ENCODE measurements at regions not wholly inside any gene's neighbourhood (a gene's known extent, or its start where the extent isn't known, plus 50 kb on each side); places are given as distances from the start of the nearest gene placed in this dataset.

- no peak for DNase-seq
These were observed 149.6 kb downstream of the IRS2 start for GRCh38 chr13:109636736-109637135.

DNA sequence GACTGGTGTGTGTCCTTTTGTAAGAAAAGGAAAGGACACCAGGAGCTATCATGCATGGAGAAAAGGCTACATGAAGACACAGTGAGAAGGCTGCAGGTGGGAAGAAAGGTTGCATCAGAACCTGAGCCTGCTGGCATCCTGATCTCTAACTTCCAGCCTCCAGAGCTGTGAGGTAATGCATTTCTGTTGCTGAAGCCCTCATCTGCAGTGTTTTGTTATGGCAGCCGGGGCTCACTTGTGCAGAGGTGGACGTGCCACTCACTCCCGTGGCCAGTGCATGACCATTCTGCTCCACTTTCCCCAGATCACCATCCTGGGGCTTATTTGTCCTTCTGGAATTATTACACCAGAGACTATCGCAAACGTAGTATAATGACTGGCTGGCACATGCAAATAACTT is 155.3 kb downstream of the IRS2 start:
- no peak for DNase-seq

DNA sequence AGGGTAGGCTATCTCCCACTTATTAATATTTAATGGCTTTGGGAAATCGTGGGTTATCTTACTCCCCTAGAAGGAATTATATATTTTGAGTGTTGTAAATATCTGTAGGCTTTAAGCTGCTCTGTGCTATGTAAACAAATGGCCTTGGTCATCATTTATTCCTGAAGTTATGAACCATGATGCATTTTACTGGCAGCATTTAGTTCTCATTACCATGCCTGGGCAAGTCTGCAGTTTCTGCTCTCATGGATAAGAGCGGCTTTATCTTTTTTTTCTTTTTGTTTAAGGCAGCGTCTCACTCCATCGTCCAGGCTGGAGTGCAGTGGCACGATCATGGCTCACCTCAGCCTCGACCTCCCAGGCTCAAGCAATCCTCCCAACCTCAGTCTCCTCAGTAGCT is 156.1 kb downstream of the IRS2 start:
- DNase-seq: no peak

- no peak for DNase-seq
These were observed 156.6 kb downstream of the IRS2 start for GRCh38 chr13:109629737-109630136.

DNA sequence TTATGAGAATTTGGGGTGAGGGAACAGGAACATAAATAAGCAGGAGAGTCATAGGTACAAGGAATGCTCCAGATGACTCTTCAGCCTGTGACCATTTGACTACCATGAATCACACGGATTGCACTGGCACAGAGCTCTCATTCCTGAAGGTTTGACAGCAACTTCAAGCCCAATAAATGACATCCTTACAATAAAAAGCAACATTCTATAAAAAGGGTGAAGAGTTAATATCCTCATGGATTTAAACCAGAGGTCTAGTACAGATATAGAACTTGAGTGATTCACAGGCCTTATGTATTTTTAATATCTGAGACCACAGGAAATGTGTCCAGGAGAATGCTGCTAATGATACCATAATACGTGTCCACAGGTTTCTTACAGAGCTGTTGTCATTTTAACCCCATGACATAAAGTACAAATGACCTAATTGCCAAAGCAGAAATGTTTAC is 158.1 kb downstream of the IRS2 start:
- DNase-seq: no peak

DNA sequence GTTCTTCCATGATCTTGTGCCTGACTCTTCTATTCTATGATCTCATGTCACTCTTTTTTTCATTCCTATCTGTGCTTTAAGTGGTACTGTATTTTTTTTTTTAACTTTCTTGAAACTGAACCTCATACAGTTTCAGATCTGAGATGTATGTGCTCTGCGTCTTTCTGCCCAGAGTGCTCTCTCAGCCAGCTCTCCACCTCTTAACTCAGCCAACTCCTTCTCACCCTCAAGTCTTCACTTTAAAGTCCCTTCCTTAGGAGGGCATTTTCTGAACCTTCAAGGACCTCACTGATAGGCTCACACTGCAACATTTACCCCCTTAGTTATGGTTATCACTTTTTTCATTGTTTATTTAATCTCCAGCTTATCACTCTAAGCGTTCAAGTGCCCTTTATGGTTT is 158.7 kb downstream of the IRS2 start:
- no peak for DNase-seq

DNA sequence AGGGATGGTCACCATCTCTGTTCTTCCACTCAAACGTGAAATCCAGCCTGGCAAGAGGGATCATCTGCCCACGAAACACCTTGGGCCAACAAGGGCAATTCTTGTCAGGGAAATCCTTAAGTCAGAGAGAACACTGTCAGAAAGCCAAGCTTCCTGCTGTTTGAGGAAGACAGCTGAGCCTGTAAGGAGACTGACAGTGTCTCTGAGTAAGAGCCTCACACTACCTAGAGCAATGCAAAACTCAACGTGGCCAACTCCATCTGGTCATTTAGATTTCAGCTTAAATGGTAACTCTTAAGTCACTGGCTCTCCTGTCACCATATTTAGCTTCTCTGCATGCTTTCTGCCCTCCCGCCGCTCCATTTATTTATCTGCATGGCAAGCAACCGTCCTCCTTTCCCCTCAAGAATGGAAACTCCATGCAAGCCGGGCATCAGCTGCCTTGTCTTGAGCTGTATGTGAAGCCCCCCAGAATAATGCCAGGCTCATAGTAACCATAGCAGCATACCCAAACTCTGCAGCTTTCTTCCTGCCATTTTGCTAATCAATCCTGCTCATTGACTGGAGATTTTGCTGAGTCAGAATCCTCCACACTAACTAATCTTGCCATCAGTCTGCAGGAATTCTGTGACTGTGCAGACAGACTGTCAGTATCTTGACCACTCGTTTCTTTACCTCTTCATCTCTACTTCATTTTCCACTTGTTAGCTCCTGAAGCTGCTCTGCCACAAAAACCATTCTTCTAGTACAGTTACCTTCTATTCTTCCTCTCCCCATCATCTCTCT is 159.8 kb downstream of the IRS2 start:
- DNase-seq: no peak

- DNase-seq: no peak
These were observed 161.2 kb downstream of the IRS2 start for GRCh38 chr13:109625156-109625555.

DNA sequence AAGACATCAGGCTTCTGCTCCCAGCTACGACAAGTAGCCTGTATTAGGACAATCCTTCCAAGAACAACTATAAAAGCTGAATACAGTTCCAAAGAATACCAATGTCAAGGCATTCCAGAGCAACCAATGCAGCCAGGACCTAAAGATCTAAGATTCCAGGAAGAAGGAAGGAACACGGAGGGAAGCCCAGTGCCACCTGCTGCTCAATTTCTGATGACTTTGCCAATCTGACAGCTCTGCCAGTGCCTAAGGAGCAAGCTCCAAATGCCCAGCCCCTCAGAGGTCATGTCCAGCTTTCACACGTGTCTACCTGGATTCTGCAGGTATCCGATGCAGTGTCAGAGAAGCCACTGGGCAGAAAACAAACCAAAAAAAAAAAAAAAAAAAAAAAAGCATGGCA is 164.4 kb downstream of the IRS2 start:
- DNase-seq: no peak

- no peak for DNase-seq
These were observed 170.5 kb downstream of the IRS2 start for GRCh38 chr13:109615721-109616420.

DNA sequence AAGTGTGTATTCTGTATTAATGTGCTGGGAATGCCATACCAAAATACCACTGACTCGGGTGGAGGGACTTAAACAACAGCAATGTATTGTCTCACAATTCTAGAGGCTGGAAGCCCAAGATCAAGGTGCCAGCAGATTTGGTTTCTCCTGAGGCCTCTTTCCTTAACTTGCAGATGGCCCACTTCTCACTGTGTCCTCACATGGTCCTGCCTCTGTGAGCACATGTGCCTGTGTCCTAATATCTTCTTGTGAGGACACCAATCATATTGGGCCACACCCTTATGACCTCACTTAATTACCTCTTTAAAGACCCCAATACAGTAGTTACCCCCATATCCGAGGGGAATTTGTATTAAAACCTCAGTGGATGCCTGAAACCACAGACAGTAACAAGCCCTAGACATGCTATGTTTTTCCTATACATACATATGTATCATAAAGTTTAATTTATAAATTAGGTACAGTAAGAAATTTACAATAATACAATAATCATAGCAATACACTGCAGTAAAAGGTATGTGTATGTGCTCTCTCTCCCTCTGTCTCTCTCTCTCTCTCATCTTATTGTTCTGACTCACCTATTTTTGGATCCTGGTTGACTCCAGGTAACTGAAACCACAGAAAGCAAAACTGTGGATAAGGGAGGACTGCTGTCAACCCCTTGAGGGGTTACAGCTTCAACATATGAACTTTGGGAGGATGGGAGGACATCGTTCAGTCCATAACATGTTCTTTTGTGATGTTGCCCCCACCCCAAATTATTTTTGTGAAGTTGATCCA is 174.3 kb downstream of the IRS2 start:
- DNase-seq: no peak

DNA sequence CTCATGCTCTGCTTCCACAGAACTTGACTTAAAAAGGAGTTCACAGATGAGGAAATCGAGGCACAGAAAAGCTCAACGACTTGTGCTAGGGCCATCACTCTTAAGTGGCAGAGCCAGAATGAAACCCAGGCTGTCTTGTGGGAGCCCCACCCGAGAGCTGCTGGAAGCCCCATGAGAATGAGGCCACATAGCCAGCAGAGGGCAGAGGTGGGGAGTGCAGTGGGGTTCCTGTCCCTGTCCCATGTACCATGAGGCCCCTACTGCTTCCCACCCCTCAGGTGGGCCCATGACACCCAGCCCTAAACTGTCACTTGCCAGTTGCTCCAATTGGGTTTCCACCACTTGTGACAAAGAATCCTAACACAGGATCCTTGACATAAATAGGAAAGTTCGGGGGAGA is 175.9 kb downstream of the IRS2 start:
- no peak for DNase-seq

DNA sequence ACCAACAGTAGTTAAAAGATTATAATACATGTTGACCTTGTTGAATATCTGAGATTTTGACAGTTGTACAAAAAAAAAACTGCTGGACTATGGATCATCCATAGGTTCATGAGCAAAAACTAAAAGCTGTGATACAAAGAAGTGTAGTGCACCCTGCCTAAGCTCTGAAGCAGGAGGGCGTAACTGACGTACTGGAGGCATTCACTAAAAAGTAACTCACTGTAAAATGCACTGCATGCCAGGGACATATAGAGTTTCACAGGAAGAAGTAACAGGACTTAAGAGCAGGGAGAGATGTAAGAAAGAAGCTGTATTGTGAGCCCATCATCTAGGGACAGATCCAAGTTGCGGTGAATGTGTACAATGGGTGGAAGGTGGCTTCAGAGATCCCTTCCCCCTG is 177.9 kb downstream of the IRS2 start:
- no peak for DNase-seq

DNA sequence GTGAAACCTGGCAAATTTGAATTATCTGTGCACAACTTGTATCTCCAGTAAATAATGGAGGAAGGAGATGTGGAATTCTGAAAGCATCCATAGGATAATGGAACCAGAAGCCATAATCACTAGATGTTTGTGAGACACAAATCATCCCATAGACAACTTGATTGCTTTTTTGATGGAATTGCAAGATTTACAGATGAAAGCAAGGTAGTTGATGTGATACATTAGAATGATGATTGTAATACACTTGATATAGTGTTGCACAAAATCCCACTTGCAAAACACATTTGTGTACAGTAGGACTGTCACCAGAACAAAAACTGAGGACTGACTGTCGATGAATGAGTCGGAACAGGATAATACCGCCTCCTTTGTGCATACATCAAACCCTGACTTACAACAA is 178.3 kb downstream of the IRS2 start:
- no peak for DNase-seq

DNA sequence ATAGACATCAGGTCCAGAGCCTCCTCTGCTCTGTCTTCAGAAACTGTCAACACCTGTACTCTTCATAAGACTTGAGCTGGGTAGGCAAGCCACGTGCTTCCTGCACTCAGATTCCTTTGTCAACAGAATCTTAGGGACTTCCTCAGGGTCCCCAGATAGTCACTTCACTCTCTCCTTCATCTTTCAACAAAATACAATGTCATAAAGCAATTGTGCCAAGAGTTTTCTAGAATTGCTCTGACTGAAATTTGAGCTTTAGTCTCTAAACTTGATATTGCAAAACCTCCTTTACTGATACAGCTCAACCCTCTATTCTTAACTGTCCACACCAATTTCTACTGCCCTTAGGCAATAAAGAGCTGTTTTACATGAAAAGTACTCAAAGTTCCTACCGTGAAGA is 179.9 kb downstream of the IRS2 start:
- no peak for DNase-seq

DNA sequence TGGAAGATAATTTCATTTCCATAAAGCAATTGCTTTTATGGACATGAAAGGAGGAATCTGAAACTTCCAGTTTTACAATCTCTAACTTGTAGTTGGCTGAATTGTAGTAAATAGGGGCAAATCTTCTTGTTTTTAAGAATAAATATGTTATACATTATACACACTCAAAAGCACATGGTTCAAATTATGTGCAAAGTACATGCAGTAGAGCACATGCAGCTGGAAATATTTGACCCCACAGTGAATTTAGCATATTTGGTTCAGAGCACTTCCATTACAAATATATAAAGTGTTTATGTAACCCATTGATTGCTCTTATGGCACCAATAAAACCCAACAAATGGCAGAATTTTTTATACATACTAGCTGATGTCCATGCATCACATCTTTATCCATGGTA is 180.5 kb downstream of the IRS2 start:
- DNase-seq: no peak

GRCh38 chr13:109604894-109605293 is 181.5 kb downstream of the IRS2 start:
- DNase-seq: no peak

DNA sequence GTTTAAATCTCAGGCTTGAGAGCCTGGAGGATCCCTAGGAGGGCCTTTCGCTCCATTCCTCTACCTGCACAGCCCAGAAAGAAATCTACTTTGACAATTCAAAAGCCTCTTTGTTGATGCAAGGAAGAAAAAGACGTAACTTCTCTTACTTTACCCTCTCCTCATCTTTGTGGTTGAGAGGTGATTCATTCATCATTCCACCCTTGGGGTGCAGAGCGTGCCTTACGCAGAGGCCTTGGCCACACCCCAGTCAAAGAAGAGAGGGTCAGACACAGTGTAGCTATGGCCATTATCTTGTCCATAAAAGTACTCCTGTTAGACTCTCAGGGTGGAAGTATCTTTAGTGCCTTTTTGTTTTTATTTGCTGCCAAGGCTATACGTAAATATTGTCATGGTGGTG is 184.0 kb downstream of the IRS2 start:
- DNase-seq: no peak

DNA sequence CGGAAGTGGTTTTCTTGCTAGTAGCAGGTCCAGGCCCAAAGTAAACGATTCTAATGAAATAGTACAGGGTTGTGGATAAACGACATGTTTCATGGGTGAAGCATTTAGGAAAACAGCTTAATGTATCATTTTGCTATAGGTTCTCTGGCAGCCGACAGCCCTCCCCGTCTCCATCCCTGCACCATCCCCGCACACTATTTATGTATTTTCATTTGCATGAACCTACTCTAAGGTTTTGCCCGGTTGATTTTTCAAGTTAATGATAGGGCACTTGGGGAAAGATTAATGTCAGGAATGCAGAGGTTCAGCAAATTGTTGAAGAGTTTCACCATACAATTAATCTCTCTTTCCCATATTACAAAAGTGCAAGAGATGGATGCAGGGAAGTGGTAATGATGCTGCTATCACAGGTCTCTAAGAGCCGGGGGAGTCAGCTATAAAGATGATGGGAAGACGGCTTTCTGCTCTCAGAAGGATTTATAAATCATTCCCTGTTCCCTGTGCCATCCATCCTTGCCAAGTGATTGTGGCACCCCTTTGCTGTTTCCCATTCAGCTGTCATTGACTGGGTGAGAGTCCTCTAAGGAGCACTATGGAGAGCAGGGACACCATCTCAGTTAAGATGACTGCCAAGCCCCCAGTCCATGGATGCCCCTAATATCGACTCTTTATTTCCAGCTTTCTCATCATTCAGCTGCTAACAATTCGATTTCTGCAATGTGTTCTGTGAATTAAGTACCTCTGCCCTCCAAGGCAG is 186.3 kb downstream of the IRS2 start:
- DNase-seq: no peak

DNA sequence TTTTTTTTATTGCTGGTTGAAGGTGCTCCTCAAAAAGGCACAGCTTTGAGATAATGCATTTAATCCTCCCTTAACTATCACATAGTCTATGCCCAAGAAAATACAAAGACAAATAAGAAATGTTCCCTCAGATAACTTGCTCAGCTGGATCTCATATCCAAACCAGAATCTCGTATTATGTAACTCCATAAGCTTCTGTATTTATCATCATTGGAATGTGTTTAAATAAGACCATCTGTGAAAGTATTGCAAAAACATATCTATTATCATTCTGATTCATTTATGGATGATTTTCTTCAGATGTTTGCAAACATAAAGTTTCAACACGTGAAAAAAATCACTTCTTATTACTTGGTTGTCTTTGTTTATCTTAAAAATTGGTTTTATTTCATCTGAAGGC is 190.9 kb downstream of the IRS2 start:
- no peak for DNase-seq

- DNase-seq: no peak
These were observed 193.2 kb downstream of the IRS2 start for GRCh38 chr13:109593230-109593629.

DNA sequence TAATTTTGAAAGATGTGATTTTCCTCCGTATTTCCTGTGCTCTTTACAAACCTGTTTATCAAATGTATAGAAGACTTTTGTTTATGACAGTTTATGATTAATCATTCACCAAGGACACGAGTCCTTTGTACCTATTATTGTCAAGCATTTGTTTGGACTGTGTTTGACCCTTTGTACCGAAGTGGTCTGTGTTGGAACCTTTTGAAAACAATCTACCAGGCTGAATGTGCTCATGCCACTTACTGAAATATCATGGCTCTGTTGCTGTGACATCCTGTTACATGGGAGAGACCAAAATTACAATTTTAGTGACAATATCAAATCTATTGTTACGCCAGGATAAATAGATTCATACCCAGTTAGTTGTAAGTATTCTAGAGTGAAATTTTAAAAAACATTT is 193.6 kb downstream of the IRS2 start:
- no peak for DNase-seq

- no peak for DNase-seq
These were observed 198.7 kb downstream of the IRS2 start for GRCh38 chr13:109587689-109588088.

All from NCI-H2171 (cell line).